Thoracic aorta (tissue), 2 donors: ENCODE measurements at regions not wholly inside any gene's neighbourhood (a gene's known extent, or its start where the extent isn't known, plus 50 kb on each side); places are given as distances from the start of the nearest gene placed in this dataset.

Experiments used
- ATAC-seq: fragments of 150-250 bp; one replicate; pipeline ENCODE4 v1.8.0; 2017; ENCODE audit warnings: low read depth; ENCODE audit not compliant: insufficient number of reproducible peaks, low FRiP score
- DNase-seq: peaks from one replicate; pipeline ENCODE4 v3.0.0-alpha.2; 2020; ENCODE audit warnings: low spot score
- H3K27ac ChIP-seq, 2 donors: fragments of 200-600 bp; sonication (generic); 1 replicate in 1 of 2; 2 replicates in 1 of 2; pipeline ENCODE4 v1.5.1; 2016; ENCODE audit warnings: mild to moderate bottlenecking in 2 of 2, moderate library complexity in 2 of 2
- H3K27me3 ChIP-seq: fragments of 200-600 bp; sonication (generic); replicated peaks from 2 replicates; pipeline ENCODE4 v1.6.0; 2016; ENCODE audit warnings: mild to moderate bottlenecking; ENCODE audit not compliant: insufficient read depth
- H3K36me3 ChIP-seq: fragments of 200-600 bp; sonication (generic); one replicate; pipeline ENCODE4 v1.5.1; 2016
- H3K4me1 ChIP-seq, 2 donors: fragments of 200-600 bp; sonication (generic); 1 replicate in 1 of 2; 2 replicates in 1 of 2; pipeline versions ENCODE4 v1.5.1 to v1.6.0; 2016; ENCODE audit warnings: low read depth in 2 of 2, mild to moderate bottlenecking in 1 of 2; ENCODE audit not compliant: control insufficient read depth in 1 of 2
- H3K4me3 ChIP-seq: fragments of 200-600 bp; sonication (generic); 2 replicates; pipeline ENCODE4 v1.5.1; 2016; ENCODE audit warnings: mild to moderate bottlenecking
- H3K9me3 ChIP-seq: fragments of 200-600 bp; sonication (generic); 2 replicates; pipeline ENCODE4 v1.5.1; 2016
- CTCF ChIP-seq: fragments of 200-600 bp; sonication (generic); IDR thresholded peaks from one replicate; pipeline ENCODE4 v1.5.1; 2019; ENCODE audit warnings: antibody characterized with exemption

DNA sequence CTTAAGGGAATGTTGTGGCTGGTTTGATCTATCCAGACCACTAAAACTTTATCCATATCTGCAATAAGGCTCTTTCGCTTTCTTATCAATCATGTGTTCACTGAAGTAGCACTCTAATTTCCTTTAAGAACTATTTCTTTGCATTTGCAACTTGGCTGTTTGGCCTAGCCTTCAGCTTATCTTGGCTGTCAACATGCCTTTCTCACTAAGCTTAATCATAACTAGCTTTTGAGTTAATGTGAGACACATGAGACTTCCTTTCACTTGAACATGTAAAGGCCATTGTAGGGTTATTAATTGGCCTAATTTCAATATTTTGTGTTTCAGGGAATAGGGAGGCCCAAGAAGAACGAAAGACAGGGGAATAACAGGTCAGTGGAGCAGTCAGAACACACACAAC, 124.7 kb downstream of the TNFSF18 start:
- no peak for DNase-seq
- no peaks in the 10 kb centered on the region for H3K27me3 ChIP-seq
- H3K4me1 ChIP-seq: no peaks in the 10 kb centered on the region
- TF ChIP-seq CTCF: no peak
- H3K9me3 ChIP-seq: no peaks in the 10 kb centered on the region
- no peak for ATAC-seq
- H3K36me3 ChIP-seq: no peaks in the 10 kb centered on the region
- no peak overlapping the region for H3K4me3 ChIP-seq
- no peak overlapping the region for H3K27ac ChIP-seq

DNA sequence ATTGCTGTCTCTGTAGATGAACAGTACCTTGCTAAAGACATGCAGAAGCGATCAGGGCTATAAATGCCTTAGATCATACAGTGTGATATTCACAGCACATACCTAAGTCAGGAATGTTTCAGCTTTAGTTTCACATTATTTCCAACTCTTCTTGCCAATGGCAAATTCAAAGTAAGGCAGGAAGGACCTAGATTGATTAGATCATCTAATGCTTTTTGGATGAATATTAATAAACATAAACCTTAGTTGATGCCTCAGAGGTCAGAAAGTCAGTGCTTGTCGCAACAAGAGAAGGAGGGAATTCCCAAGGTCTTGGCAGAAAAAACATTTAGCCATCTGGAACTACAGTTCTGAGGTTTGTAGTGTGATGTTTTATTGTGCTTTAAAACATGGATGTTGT, 122.3 kb downstream of the TNFSF18 start:
- Histone ChIP-seq H3K27ac (no peak overlapping the region), H3K4me3 (no peak overlapping the region), H3K4me1 (peaks cover 1 to 3% of the 10 kb centered on the region in 2 donors), H3K36me3 (no peaks in the 10 kb centered on the region), H3K27me3 (no peaks in the 10 kb centered on the region), H3K9me3 (no peaks in the 10 kb centered on the region)
- DNase-seq (no peak), ATAC-seq (no peak)
- TF ChIP-seq CTCF: no peak

- H3K27ac ChIP-seq: no peak overlapping the region
- no peak for TF ChIP-seq CTCF
- no peaks in the 10 kb centered on the region for H3K9me3 ChIP-seq
- H3K4me3 ChIP-seq: no peak overlapping the region
- no peaks in the 10 kb centered on the region for H3K36me3 ChIP-seq
- ATAC-seq (no peak), DNase-seq (no peak)
- no peaks in the 10 kb centered on the region for H3K27me3 ChIP-seq
- H3K4me1 ChIP-seq: peaks cover 3 to 7% of the 10 kb centered on the region in 2 donors
These were observed 121.7 kb downstream of the TNFSF18 start for GRCh38 chr1:172929006-172929405.

DNA sequence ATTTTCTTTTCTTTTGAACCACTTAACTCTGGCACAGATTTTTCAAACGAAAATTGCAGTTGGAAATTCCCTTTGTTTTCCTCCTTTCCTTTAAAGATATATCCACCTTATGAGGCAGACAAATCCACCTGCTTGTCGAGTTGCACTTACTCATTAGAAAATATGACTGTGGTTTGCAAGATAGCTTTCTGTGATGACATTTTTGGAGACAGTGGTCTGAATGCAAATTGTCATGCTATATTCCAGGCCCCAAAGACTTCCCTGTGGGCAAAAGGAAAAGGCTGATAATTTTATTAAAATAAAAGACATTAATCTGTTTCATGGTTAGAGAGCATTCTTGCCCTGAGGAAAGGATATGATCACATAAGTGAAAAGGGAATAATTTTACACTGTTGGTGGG, 120.6 kb downstream of the TNFSF18 start:
- Histone ChIP-seq H3K36me3 (no peaks in the 10 kb centered on the region), H3K4me1 (peaks cover 6 to 15% of the 10 kb centered on the region in 2 donors), H3K4me3 (no peak overlapping the region), H3K27me3 (no peaks in the 10 kb centered on the region), H3K27ac (no peak overlapping the region), H3K9me3 (no peaks in the 10 kb centered on the region)
- DNase-seq: no peak
- no peak for TF ChIP-seq CTCF
- ATAC-seq: no peak

DNA sequence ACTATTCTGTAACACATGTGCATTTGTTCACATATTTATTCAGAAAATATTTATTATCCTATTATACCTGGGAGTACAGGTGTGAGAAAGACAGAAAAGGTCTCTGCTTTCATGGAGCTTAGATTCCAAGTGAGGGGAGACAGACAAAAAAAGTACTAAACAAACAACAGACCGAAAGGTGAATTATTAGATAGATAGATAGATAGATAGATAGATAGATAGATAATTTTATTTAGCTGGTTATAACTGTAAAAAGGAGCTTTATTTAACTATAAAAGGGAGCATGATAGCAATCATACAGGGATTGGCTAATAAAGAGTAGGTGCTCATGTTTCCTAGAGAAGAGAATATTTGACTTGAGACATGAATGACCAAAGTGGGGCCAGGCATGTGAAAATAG, 119.4 kb downstream of the TNFSF18 start:
- DNase-seq: no peak
- no peak for TF ChIP-seq CTCF
- no peak overlapping the region for H3K27ac ChIP-seq
- H3K9me3 ChIP-seq: no peaks in the 10 kb centered on the region
- H3K27me3 ChIP-seq: no peaks in the 10 kb centered on the region
- H3K36me3 ChIP-seq: no peaks in the 10 kb centered on the region
- H3K4me1 ChIP-seq: peaks cover 6 to 15% of the 10 kb centered on the region in 2 donors
- no peak overlapping the region for H3K4me3 ChIP-seq
- no peak for ATAC-seq
